ENCODE measurements at regions not wholly inside any gene's neighbourhood (a gene's known extent, or its start where the extent isn't known, plus 50 kb on each side); places are given as distances from the start of the nearest gene placed in this dataset.
A peak's percentile ranks its signal among the peaks of the same experiment; 100 is the strongest.

DNA sequence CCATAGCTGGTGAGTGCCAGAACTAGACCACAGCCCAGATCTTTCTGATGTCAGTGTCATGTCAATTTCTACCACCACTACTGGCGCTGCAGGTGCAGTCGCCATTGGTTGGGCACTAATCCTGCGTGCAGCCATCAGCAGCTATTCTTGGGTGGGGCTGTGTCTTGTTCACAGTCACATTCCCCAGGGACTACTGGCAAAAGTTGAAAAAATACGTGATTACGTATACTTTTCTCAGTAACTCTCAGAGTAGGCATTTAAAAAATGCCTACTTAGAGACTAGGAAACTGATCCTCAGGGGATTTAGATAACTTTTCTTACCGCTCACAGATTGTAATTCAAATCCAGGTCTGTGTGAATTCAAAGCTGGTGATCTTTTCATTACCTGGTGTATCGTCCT lies 127.7 kb downstream of the ADAMTS15 start:
- TF ChIP-seq, protein P1, sequence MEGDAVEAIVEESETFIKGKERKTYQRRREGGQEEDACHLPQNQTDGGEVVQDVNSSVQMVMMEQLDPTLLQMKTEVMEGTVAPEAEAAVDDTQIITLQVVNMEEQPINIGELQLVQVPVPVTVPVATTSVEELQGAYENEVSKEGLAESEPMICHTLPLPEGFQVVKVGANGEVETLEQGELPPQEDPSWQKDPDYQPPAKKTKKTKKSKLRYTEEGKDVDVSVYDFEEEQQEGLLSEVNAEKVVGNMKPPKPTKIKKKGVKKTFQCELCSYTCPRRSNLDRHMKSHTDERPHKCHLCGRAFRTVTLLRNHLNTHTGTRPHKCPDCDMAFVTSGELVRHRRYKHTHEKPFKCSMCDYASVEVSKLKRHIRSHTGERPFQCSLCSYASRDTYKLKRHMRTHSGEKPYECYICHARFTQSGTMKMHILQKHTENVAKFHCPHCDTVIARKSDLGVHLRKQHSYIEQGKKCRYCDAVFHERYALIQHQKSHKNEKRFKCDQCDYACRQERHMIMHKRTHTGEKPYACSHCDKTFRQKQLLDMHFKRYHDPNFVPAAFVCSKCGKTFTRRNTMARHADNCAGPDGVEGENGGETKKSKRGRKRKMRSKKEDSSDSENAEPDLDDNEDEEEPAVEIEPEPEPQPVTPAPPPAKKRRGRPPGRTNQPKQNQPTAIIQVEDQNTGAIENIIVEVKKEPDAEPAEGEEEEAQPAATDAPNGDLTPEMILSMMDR (conservative IDR thresholded peaks at IDR 0.05; ENCODE audit: low read length) = no peak
- H3K4me3 ChIP-seq (ENCODE audit: low read length) = no peak overlapping the region
- DNase-seq (ENCODE audit: low read depth) = no peak

DNA sequence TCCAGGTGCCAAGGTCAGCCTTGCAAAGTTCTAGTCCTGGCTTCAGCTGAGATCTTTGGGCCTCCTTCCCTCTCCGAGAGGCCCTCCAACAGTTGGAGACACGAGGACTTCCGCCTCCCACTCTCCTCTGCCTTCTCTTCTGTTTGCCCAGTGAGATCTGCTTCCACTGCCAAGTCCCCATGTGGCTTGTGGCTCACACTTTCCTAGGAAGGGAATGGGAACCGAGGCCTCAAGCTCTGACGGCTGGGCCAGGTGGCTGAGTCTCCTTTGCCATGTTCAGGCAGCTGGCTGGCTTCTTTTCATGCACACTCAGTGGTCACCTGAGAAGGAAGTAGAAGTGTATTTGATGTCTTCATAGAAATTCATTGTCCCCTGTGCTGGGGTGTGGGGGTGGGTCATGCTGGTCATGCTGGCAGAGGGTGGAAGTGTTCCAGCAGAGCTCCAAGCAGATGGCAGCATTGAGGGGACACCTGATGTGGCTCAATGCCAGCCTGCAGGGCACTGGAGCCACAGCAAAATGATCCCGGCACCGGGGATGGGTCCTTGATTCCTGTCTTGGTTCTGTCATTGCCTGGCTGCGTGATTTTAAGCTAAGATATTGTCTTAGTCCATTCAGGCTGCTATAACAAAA lies 130.4 kb downstream of the ADAMTS15 start:
- DNase-seq (ENCODE audit: low read depth) = no peak
- TF ChIP-seq, protein P1 (conservative IDR thresholded peaks at IDR 0.05; ENCODE audit: low read length) = no peak

DNA sequence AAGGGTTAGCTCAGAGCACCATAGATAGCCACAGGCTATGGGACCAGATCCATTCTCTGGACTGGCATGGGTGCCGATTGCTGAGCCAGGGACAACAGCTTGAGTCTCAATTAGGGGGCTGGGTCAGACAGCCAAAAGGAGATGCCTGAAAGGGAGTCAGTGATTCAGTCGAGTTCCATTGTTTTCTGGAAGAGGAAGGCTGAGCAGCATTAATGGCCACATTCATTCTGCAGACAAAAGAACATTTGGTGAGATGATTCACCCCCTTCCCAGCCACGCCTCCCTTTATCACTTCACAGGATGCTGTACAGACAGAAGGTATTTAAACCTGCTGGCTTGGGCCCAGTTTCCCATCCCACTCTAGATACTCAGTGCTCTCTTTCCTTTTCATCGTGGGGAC lies 131.9 kb downstream of the ADAMTS15 start:
- TF ChIP-seq, protein P1 (conservative IDR thresholded peaks at IDR 0.05; ENCODE audit: low read length) = no peak
- H3K4me3 ChIP-seq (ENCODE audit: low read length) = no peak overlapping the region
- DNase-seq (ENCODE audit: low read depth) = peak; percentile 90

More for the DNA sequence above, 130.4 kb downstream of the ADAMTS15 start:
- no peak overlapping the region for H3K4me3 ChIP-seq (ENCODE audit: low read length)

DNA sequence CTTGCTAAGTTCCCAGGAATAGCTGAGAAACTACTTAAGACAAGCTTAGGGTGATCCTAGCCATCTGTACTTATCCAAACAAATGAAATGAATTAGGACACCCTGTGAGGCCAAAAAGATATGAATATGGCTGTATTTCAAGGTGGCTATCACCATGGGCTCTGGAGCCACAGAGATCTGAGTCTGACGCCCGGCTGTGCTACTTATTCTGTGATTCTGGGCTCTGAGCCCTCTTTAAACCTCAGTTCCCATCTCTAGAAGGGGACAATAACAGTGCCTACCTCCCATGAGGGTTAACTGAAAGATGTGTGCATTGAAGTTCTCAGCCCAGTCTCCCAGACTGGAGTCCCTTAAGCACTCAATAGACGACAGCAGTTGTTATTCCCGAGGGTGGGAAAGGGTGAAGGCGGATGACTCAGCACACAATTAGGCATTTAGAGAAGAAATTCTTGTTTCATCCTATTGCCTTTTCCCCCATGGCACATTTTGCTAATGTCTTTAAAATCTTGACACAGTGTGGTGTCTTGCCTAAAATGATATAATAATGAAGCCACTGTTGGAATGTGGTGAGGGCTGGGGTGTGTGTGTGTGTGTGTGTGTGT lies 132.5 kb downstream of the ADAMTS15 start:
- H3K4me3 ChIP-seq (ENCODE audit: low read length) = no peak overlapping the region
- peak; percentile 87 for DNase-seq (ENCODE audit: low read depth)
- TF ChIP-seq, protein P1 (conservative IDR thresholded peaks at IDR 0.05; ENCODE audit: low read length) = no peak

DNA sequence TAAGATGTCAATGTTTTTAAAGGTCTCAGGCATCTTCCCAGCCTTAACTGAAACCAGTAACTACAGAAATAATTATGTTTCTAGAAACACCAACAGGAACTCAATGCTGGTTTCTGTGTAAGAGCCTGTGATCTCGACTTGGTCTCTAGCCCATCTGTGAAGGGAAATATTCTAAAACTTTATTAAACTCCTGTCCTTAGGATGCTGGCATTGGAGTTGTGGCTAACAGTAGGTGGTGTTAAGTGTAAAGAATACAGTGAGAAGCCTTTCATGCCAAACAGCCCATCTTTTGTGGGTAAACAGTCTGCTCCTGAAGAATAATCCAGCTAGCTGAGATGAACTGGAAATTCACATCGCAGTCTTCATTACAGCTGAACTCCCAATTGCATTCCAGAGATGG lies 133.2 kb downstream of the ADAMTS15 start:
- peak; percentile 59 for DNase-seq (ENCODE audit: low read depth)
- TF ChIP-seq, protein P1 (conservative IDR thresholded peaks at IDR 0.05; ENCODE audit: low read length) = no peak
- no peak overlapping the region for H3K4me3 ChIP-seq (ENCODE audit: low read length)

DNA sequence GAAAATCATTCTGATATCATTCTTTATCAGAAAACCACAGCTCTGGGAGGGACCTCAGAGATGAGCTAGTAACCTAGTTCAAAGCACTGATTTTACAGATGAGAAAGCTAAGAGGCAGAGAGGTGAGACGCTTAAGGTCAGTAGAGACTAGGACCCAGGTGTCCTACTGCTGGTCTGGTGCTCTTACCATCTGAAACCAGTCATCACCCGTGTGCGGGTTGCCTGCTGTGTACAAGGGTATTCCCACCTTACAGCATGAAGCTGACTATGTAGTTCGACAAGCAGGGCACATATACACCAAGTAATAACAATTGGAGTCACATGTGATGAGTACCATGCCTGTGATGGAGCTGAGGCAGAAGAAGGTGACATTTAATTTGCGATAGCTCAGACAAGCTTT lies 133.7 kb downstream of the ADAMTS15 start:
- TF ChIP-seq, protein P1 (conservative IDR thresholded peaks at IDR 0.05; ENCODE audit: low read length) = no peak
- no peak for DNase-seq (ENCODE audit: low read depth)
- H3K4me3 ChIP-seq (ENCODE audit: low read length) = no peak overlapping the region

DNA sequence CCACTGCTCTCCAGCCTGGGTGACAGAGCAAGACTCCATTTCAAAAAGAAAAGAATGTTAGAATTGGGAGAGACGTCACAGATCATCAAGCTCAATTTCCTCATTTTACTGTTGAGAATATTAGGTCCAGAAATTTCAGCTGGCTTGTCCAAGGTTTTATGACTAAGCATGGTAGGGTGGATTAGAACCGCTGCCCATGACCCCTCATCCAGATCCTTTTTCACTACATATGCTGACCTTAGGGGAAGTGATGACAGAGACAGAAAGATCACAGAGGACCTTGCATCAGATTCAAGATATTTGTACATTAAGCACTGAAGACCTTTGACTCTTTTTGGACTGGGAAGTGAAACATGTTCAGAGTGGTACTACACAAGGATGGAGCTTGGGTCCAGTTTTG lies 134.5 kb downstream of the ADAMTS15 start:
- H3K4me3 ChIP-seq (ENCODE audit: low read length) = no peak overlapping the region
- TF ChIP-seq, protein P1 (conservative IDR thresholded peaks at IDR 0.05; ENCODE audit: low read length) = no peak
- no peak for DNase-seq (ENCODE audit: low read depth)

Measured in AG10803 (cell line).